ENCODE measurements at regions not wholly inside any gene's neighbourhood (a gene's known extent, or its start where the extent isn't known, plus 50 kb on each side); places are given as distances from the start of the nearest gene placed in this dataset.

GRCh38 chr9:95584176-95584575 lies 67.4 kb upstream of the PTCH1 start:
- TF ChIP-seq POLR2A (IDR thresholded peaks at IDR 0.05) = no peak
- TF ChIP-seq CTCF (IDR thresholded peaks at IDR 0.05) = no peak
